ENCODE measurements at regions not wholly inside any gene's neighbourhood (a gene's known extent, or its start where the extent isn't known, plus 50 kb on each side); places are given as distances from the start of the nearest gene placed in this dataset.

- TF ChIP-seq FOSB (CRISPR knock-in tag; IDR thresholded peaks at IDR 0.05) = no peak
- TF ChIP-seq TFCP2L1 (CRISPR knock-in tag; IDR thresholded peaks at IDR 0.05) = no peak
- TF ChIP-seq HMGXB4 (CRISPR knock-in tag; IDR thresholded peaks at IDR 0.05; ENCODE audit: borderline replicate concordance) = no peak
- no peak for TF ChIP-seq HEYL (CRISPR knock-in tag; IDR thresholded peaks at IDR 0.05)
- no peak for TF ChIP-seq USF2 (IDR thresholded peaks at IDR 0.05)
Measured at GRCh38 chr5:155735388-155735787, 591.6 kb upstream of the SGCD start (continued).

GRCh38 chr5:155738616-155739015 is 588.3 kb upstream of the SGCD start:
- ATAC-seq = no peak
- no peak for DNase-seq (ENCODE audit: low read depth in 1 of 2, low spot score in 1 of 2)
- POLR2A ChIA-PET = no interaction called here
- no peak overlapping the region for H3K27ac ChIP-seq
- H3K4me3 ChIP-seq = no peak overlapping the region
- H3K4me2 ChIP-seq = no peak overlapping the region
- FAIRE-seq = no peak
- 64% methylated on average over 2 of the region's 2 CpGs for WGBS (ENCODE audit: missing lambda C conversion rate)
- no peak for TF ChIP-seq HMGXB4 (CRISPR knock-in tag; IDR thresholded peaks at IDR 0.05; ENCODE audit: borderline replicate concordance)
- no peak for TF ChIP-seq FOSB (CRISPR knock-in tag; IDR thresholded peaks at IDR 0.05)
- TF ChIP-seq HOXB5 (CRISPR knock-in tag; IDR thresholded peaks at IDR 0.05) = no peak
- TF ChIP-seq KDM1A (IDR thresholded peaks at IDR 0.05; ENCODE audit: low read depth) = no peak
- no peak for TF ChIP-seq MAZ (IDR thresholded peaks at IDR 0.05; ENCODE audit: borderline replicate concordance, low read depth, low read length)
- TF ChIP-seq TP53 (CRISPR knock-in tag; IDR thresholded peaks at IDR 0.05) = no peak
- TF ChIP-seq CEBPB (IDR thresholded peaks at IDR 0.05) = no peak
- TF ChIP-seq GATA3 (IDR thresholded peaks at IDR 0.05; ENCODE audit: borderline replicate concordance) = no peak
- CTCF ChIA-PET = no interaction called here
- H3K9me3 ChIP-seq = no peaks in the 10 kb centered on the region
- no peaks in the 10 kb centered on the region for H3K4me1 ChIP-seq

- peak in 1 of 2 experiments; percentile 4 for DNase-seq (ENCODE audit: low read depth in 1 of 2, low spot score in 1 of 2)
- POLR2A ChIA-PET = no interaction called here
- no peak for TF ChIP-seq ESRRA (IDR thresholded peaks at IDR 0.05; ENCODE audit: borderline replicate concordance, low read length)
- TF ChIP-seq MAFK (IDR thresholded peaks at IDR 0.05; ENCODE audit: partially characterized antibody) = peak; percentile 97
- ATAC-seq = peak; percentile 59 to 62; a peak in 3 of 6 replicates
- Histone ChIP-seq H3K9me3 (no peaks in the 10 kb centered on the region), H3K4me1 (no peaks in the 10 kb centered on the region), H3K4me3 (no peak overlapping the region), H3K27ac (no peak overlapping the region), H3K4me2 (no peak overlapping the region)
- FAIRE-seq = no peak
- WGBS (ENCODE audit: missing lambda C conversion rate) = 5% methylated on average over 1 of the region's 1 CpG
- CTCF ChIA-PET = no interaction called here
Measured at GRCh38 chr5:155746367-155747038, 580.5 kb upstream of the SGCD start.

- DNase-seq (ENCODE audit: low read depth in 1 of 2, low spot score in 1 of 2) (no peak), FAIRE-seq (no peak), ATAC-seq (no peak)
- no peaks in the 10 kb centered on the region for H3K4me1 ChIP-seq
- no peaks in the 10 kb centered on the region for H3K9me3 ChIP-seq
- no peak overlapping the region for H3K4me3 ChIP-seq
- no peak overlapping the region for H3K27ac ChIP-seq
- ChIA-PET POLR2A (no interaction called here), CTCF (no interaction called here)
- no peak overlapping the region for H3K4me2 ChIP-seq
- 27% methylated on average over 2 of the region's 2 CpGs for WGBS (ENCODE audit: missing lambda C conversion rate)
- TF ChIP-seq CHD2 (IDR thresholded peaks at IDR 0.05; ENCODE audit: low read length, partially characterized antibody) = no peak
- TF ChIP-seq EP300 (IDR thresholded peaks at IDR 0.05) = no peak
- no peak for TF ChIP-seq MAX (IDR thresholded peaks at IDR 0.05)
- TF ChIP-seq RARB (CRISPR knock-in tag; IDR thresholded peaks at IDR 0.05) = no peak
- TF ChIP-seq HOXA7 (CRISPR knock-in tag; IDR thresholded peaks at IDR 0.05) = no peak
- TF ChIP-seq FOXS1 (CRISPR knock-in tag; IDR thresholded peaks at IDR 0.05) = no peak
- TF ChIP-seq EHF (CRISPR knock-in tag; IDR thresholded peaks at IDR 0.05) = no peak
- no peak for TF ChIP-seq BCL3 (IDR thresholded peaks at IDR 0.05)
- no peak for TF ChIP-seq FOSB (CRISPR knock-in tag; IDR thresholded peaks at IDR 0.05)
- TF ChIP-seq ELK1 (IDR thresholded peaks at IDR 0.05; ENCODE audit: low read depth, low read length) = no peak
- no peak for TF ChIP-seq TP53 (CRISPR knock-in tag; IDR thresholded peaks at IDR 0.05)
- TF ChIP-seq ATOH8 (CRISPR knock-in tag; IDR thresholded peaks at IDR 0.05; ENCODE audit: low read depth) = no peak
- TF ChIP-seq RNF2 (IDR thresholded peaks at IDR 0.05; ENCODE audit: borderline replicate concordance, low read depth) = no peak
Measured at GRCh38 chr5:155750101-155750500, 576.9 kb upstream of the SGCD start.

All from A549 (cell line).